Heart left ventricle (tissue), 16 donors: ENCODE measurements at regions not wholly inside any gene's neighbourhood (a gene's known extent, or its start where the extent isn't known, plus 50 kb on each side); places are given as distances from the start of the nearest gene placed in this dataset.

ENCODE experiments used
- ATAC-seq, 4 donors: fragments of 200-7000 bp; cut with Tn5 transposase; one replicate each; pipeline ENCODE4 v1.9.1; 2020 to 2022; ENCODE audit warnings: moderate library complexity in 4 of 4, mild to moderate bottlenecking in 3 of 4, moderate number of reproducible peaks in 1 of 4
- DNase-seq, 5 donors: peaks; one replicate each; pipeline ENCODE4 v3.0.0-alpha.2; 2020
- H3K27ac ChIP-seq, 12 donors: fragments of 200-600 bp; sonication (generic) in 4 of 12; one replicate each; pipeline versions ENCODE4 v1.5.0 to v1.8.0; 2016 to 2022; ENCODE audit warnings: mild to moderate bottlenecking in 2 of 12
- H3K27me3 ChIP-seq, 9 donors: fragments of 200-600 bp; sonication (generic) in 2 of 9; one replicate each; pipeline versions ENCODE4 v1.5.1 to v1.8.0; 2016 to 2022; ENCODE audit warnings: mild to moderate bottlenecking in 3 of 9
- H3K36me3 ChIP-seq, 9 donors: fragments of 200-600 bp; sonication (generic) in 2 of 9; one replicate each; pipeline versions ENCODE4 v1.5.0 to v1.8.0; 2018 to 2022; ENCODE audit warnings: mild to moderate bottlenecking in 2 of 9
- H3K4me1 ChIP-seq, 12 donors: fragments of 200-600 bp; sonication (generic) in 4 of 12; one replicate each; pipeline versions ENCODE4 v1.5.0 to v1.8.0; 2016 to 2022; ENCODE audit warnings: mild to moderate bottlenecking in 3 of 12
- H3K4me3 ChIP-seq, 12 donors: fragments of 200-600 bp; sonication (generic) in 4 of 12; one replicate each; pipeline versions ENCODE4 v1.5.0 to v1.8.0; 2017 to 2022; ENCODE audit warnings: mild to moderate bottlenecking in 9 of 12, moderate library complexity in 4 of 12
- H3K9me3 ChIP-seq, 12 donors: fragments of 200-600 bp; sonication (generic) in 4 of 12; one replicate each; pipeline versions ENCODE4 v1.5.0 to v1.8.0; 2016 to 2022; ENCODE audit warnings: mild to moderate bottlenecking in 1 of 12
- CTCF ChIP-seq, 12 donors: fragments of 200-600 bp; sonication (generic) in 4 of 12; IDR thresholded peaks; one replicate each; pipeline versions ENCODE4 v1.5.0 to v1.8.0; 2018 to 2022; ENCODE audit warnings: antibody characterized with exemption in 12 of 12, mild to moderate bottlenecking in 5 of 12
- POLR2A ChIP-seq, 2 donors: fragments of 450-650 bp; IDR thresholded peaks; one replicate each; pipeline ENCODE4 v1.6.1; 2017; ENCODE audit warnings: antibody characterized with exemption in 2 of 2, mild to moderate bottlenecking in 2 of 2, moderate library complexity in 2 of 2
- WGBS, 4 donors: extraction: QIAGEN DNeasy Blood & Tissue Kit in 2 of 4; methylation state at CpG; one replicate each; pipeline versions ENCODE4 v1.1.5 to v1.1.7; 2013 to 2018; 5-methylcytosine and 5-hydroxymethylcytosine counted together
- intact Hi-C, 10 donors: fragments of 100-400 bp; cut with DNase I; formaldehyde crosslinking; loops; one replicate each; pipeline versions ENCODE4 v1.11.1 to v1.14.2; 2022
- donor health status: ischemic (EF 13 %, LVEDD 7.1; RV severe dilation, severe dysfunction).
- donor health status: healthy with polysubstance abuse.
- donor health status: DM: no; HTN: yes; CAD: no.
- donor health status: DM: no; HTN: no; CAD: no.
- donor health status: ischemic (EF 25% LVEDD 6.9; RV normal size, moderate dysfunction).
- donor health status: ischemic (EF 25% LVEDD 5.7; RV mildly dilated, moderate dysfunction).
- donor health status: healthy.
- donor health status: DM: yes; HTN: yes; CAD: no.
- donor health status: ischemic (EF 35%, LVEDD 5.7; RV mildly dilated, moderate dysfunction).
- donor health status: nonischemic (EF 11% LVEDD 7.7; RV severe dilation, severe dysfunction).
- donor health status: DM: yes; HTN: yes; CAD: no.
- donor health status: PGD.
- donor health status: ischemic (EF 29% LVEDD 5.4; RV normal size, mild dysfunction).
- donor health status: nonischemic (EF 23%, LVEDD 6.1; RV moderate dilation, normal function).

GRCh38 chr5:118687100-118687499 is 301.2 kb downstream of the DTWD2 start:
- ATAC-seq (no peak), DNase-seq (no peak)
- intact Hi-C loops, result no loop called here
- H3K36me3 ChIP-seq, result no peaks in the 10 kb centered on the region
- no peaks in the 10 kb centered on the region for H3K27me3 ChIP-seq
- no peaks in the 10 kb centered on the region for H3K9me3 ChIP-seq
- H3K4me1 ChIP-seq, result no peaks in the 10 kb centered on the region
- no peak overlapping the region for H3K27ac ChIP-seq
- H3K4me3 ChIP-seq, result no peak overlapping the region
- WGBS, 4 donors, result 88 to 100% (median 95%) methylated on average over 1 of the region's 1 CpG
- no peak for TF ChIP-seq POLR2A (IDR thresholded peaks at IDR 0.05)
- TF ChIP-seq CTCF (IDR thresholded peaks at IDR 0.05), result no peak

- WGBS, 4 donors, result 78 to 89% (median 83%) methylated on average over 2 of the region's 2 CpGs
- intact Hi-C loops, result no loop called here
- no peak overlapping the region for H3K27ac ChIP-seq
- DNase-seq (no peak), ATAC-seq (no peak)
- no peaks in the 10 kb centered on the region for H3K36me3 ChIP-seq
- no peak for TF ChIP-seq POLR2A (IDR thresholded peaks at IDR 0.05)
- TF ChIP-seq CTCF (IDR thresholded peaks at IDR 0.05), result no peak
- no peaks in the 10 kb centered on the region for H3K4me1 ChIP-seq
- no peak overlapping the region for H3K4me3 ChIP-seq
- no peaks in the 10 kb centered on the region for H3K27me3 ChIP-seq
- H3K9me3 ChIP-seq, result no peaks in the 10 kb centered on the region
Measured at GRCh38 chr5:118681655-118682054, 306.7 kb downstream of the DTWD2 start.

- Histone ChIP-seq H3K9me3 (peaks cover 0 to 12% (median 3%) of the 10 kb centered on the region in 12 donors), H3K4me1 (no peaks in the 10 kb centered on the region), H3K4me3 (no peak overlapping the region), H3K27me3 (no peaks in the 10 kb centered on the region), H3K27ac (no peak overlapping the region), H3K36me3 (no peaks in the 10 kb centered on the region)
- ATAC-seq, result no peak
- DNase-seq, result no peak
- 56 to 68% (median 61%) methylated on average over 6 of the region's 6 CpGs for WGBS, 4 donors
- TF ChIP-seq POLR2A (IDR thresholded peaks at IDR 0.05), result no peak
- no peak for TF ChIP-seq CTCF (IDR thresholded peaks at IDR 0.05)
- intact Hi-C loops, result no loop called here
Measured at GRCh38 chr5:118679264-118679940, 308.9 kb downstream of the DTWD2 start.

- TF ChIP-seq CTCF (IDR thresholded peaks at IDR 0.05) (no peak), POLR2A (IDR thresholded peaks at IDR 0.05) (no peak)
- H3K27ac ChIP-seq, result no peak overlapping the region
- H3K4me1 ChIP-seq, result no peaks in the 10 kb centered on the region
- peaks cover 0 to 18% (median 6%) of the 10 kb centered on the region in 12 donors for H3K9me3 ChIP-seq
- DNase-seq, result no peak
- intact Hi-C loops, result no loop called here
- WGBS, 4 donors, result 42 to 62% (median 51%) methylated on average over 3 of the region's 3 CpGs
- H3K4me3 ChIP-seq, result no peak overlapping the region
- no peaks in the 10 kb centered on the region for H3K36me3 ChIP-seq
- no peak for ATAC-seq
- no peaks in the 10 kb centered on the region for H3K27me3 ChIP-seq
Measured at GRCh38 chr5:118678746-118679145, 309.6 kb downstream of the DTWD2 start.
